ENCODE measurements at regions not wholly inside any gene's neighbourhood (a gene's known extent, or its start where the extent isn't known, plus 50 kb on each side); places are given as distances from the start of the nearest gene placed in this dataset.

GRCh38 chr1:87993051-87993450 is 664.4 kb downstream of the LMO4 start:
- Mint-ChIP-seq H3K4me3 (no peak overlapping the region), H3K4me1 (no peaks in the 10 kb centered on the region), H3K27me3 (ENCODE audit: low read depth) (no peaks in the 10 kb centered on the region), H3K36me3 (ENCODE audit: low read depth) (no peaks in the 10 kb centered on the region), H3K9me3 (no peaks in the 10 kb centered on the region), H3K27ac (ENCODE audit: unreplicated experiment) (no peak overlapping the region)
- DNase-seq (ENCODE audit: low read depth, low spot score) = no peak
- TF ChIP-seq CTCF (conservative IDR thresholded peaks at IDR 0.05) = no peak

GRCh38 chr1:87999852-88000251 is 671.2 kb downstream of the LMO4 start:
- no peaks in the 10 kb centered on the region for H3K9me3 Mint-ChIP-seq
- no peak overlapping the region for H3K4me3 Mint-ChIP-seq
- no peak for TF ChIP-seq CTCF (conservative IDR thresholded peaks at IDR 0.05)
- DNase-seq (ENCODE audit: low read depth, low spot score) = no peak
- no peaks in the 10 kb centered on the region for H3K27me3 Mint-ChIP-seq (ENCODE audit: low read depth)
- H3K27ac Mint-ChIP-seq (ENCODE audit: unreplicated experiment) = no peak overlapping the region
- H3K4me1 Mint-ChIP-seq = no peaks in the 10 kb centered on the region
- H3K36me3 Mint-ChIP-seq (ENCODE audit: low read depth) = no peaks in the 10 kb centered on the region

- Mint-ChIP-seq H3K9me3 (no peaks in the 10 kb centered on the region), H3K4me3 (no peak overlapping the region), H3K36me3 (ENCODE audit: low read depth) (no peaks in the 10 kb centered on the region), H3K27ac (ENCODE audit: unreplicated experiment) (no peak overlapping the region), H3K4me1 (no peaks in the 10 kb centered on the region), H3K27me3 (ENCODE audit: low read depth) (no peaks in the 10 kb centered on the region)
- no peak for DNase-seq (ENCODE audit: low read depth, low spot score)
- TF ChIP-seq CTCF (conservative IDR thresholded peaks at IDR 0.05) = no peak
These were observed 672.8 kb downstream of the LMO4 start for GRCh38 chr1:88001460-88001859.

GRCh38 chr1:88003255-88003654 is 674.6 kb downstream of the LMO4 start:
- Mint-ChIP-seq H3K36me3 (ENCODE audit: low read depth) (no peaks in the 10 kb centered on the region), H3K4me3 (no peak overlapping the region), H3K27ac (ENCODE audit: unreplicated experiment) (no peak overlapping the region), H3K27me3 (ENCODE audit: low read depth) (no peaks in the 10 kb centered on the region), H3K4me1 (no peaks in the 10 kb centered on the region), H3K9me3 (no peaks in the 10 kb centered on the region)
- no peak for DNase-seq (ENCODE audit: low read depth, low spot score)
- TF ChIP-seq CTCF (conservative IDR thresholded peaks at IDR 0.05) = no peak

- Mint-ChIP-seq H3K27me3 (ENCODE audit: low read depth) (no peaks in the 10 kb centered on the region), H3K4me3 (no peak overlapping the region), H3K4me1 (no peaks in the 10 kb centered on the region), H3K36me3 (ENCODE audit: low read depth) (no peaks in the 10 kb centered on the region), H3K27ac (ENCODE audit: unreplicated experiment) (no peak overlapping the region), H3K9me3 (no peaks in the 10 kb centered on the region)
- DNase-seq (ENCODE audit: low read depth, low spot score) = no peak
- TF ChIP-seq CTCF (conservative IDR thresholded peaks at IDR 0.05) = peak; percentile 39
These were observed 674.2 kb upstream of the PKN2 start for GRCh38 chr1:88009916-88010315.

- Mint-ChIP-seq H3K27ac (ENCODE audit: unreplicated experiment) (no peak overlapping the region), H3K36me3 (ENCODE audit: low read depth) (no peaks in the 10 kb centered on the region), H3K27me3 (ENCODE audit: low read depth) (no peaks in the 10 kb centered on the region), H3K4me3 (no peak overlapping the region), H3K4me1 (no peaks in the 10 kb centered on the region), H3K9me3 (no peaks in the 10 kb centered on the region)
- no peak for TF ChIP-seq CTCF (conservative IDR thresholded peaks at IDR 0.05)
- no peak for DNase-seq (ENCODE audit: low read depth, low spot score)
These were observed 670.6 kb upstream of the PKN2 start for GRCh38 chr1:88013485-88013884.
